ENCODE measurements at regions not wholly inside any gene's neighbourhood (a gene's known extent, or its start where the extent isn't known, plus 50 kb on each side); places are given as distances from the start of the nearest gene placed in this dataset.

DNA sequence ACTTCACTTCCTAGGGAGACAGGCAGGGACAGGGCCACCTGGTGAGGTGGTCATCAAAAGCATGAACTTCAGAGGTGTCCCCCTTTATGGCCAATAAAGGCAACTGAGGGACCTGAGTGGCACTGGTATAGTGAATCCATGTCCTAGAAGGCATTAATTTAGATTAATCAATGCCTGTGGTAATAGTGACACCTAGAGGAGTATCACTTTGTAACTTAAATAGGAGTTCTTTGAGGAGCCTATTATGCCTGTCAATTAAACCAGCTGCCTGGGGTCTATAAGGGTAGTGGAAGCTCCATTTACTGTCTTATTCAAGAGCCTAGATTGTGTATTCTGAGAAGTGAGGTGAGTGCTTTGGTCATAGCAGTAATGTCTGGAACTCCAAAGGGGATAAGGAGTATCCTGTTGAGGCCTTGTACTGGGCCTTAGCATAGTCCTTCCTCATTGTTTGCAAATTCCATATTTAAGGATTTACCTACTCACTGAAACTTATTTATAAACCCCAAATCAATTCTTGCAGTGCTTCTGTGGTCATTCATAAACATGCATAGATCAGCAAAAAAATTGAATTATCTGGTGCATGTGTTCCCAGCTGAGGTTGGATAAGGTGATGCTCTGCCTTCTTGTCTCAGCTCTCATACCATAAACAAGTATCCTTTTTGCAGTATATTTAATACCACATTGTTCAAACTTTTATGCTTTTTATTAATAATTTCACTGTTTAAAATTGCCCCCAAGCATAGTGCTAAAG, 213.8 kb upstream of the RADX start:
- no peaks in the 10 kb centered on the region for H3K27me3 ChIP-seq (ENCODE audit: insufficient read depth, low read length, poor library complexity, severe bottlenecking)
- H3K9ac ChIP-seq (ENCODE audit: low read depth, low read length, poor library complexity, severe bottlenecking): no peak overlapping the region
- H3K4me1 ChIP-seq (ENCODE audit: insufficient read depth, low read length, poor library complexity, severe bottlenecking): no peaks in the 10 kb centered on the region
- H3K9me2 ChIP-seq (replicated peaks; ENCODE audit: low read depth, low read length): no peaks in the 10 kb centered on the region
- H3F3A ChIP-seq (ENCODE audit: low read depth): no peaks in the 10 kb centered on the region
- H3K4me2 ChIP-seq (ENCODE audit: low read depth, low read length, poor library complexity, severe bottlenecking): no peak overlapping the region
- no peaks in the 10 kb centered on the region for H4K20me1 ChIP-seq (ENCODE audit: insufficient read depth, low read length, poor library complexity, severe bottlenecking)
- no peak for TF ChIP-seq EZH2phosphoT487 (IDR thresholded peaks at IDR 0.05; ENCODE audit: borderline replicate concordance)
- TF ChIP-seq, protein P1, sequence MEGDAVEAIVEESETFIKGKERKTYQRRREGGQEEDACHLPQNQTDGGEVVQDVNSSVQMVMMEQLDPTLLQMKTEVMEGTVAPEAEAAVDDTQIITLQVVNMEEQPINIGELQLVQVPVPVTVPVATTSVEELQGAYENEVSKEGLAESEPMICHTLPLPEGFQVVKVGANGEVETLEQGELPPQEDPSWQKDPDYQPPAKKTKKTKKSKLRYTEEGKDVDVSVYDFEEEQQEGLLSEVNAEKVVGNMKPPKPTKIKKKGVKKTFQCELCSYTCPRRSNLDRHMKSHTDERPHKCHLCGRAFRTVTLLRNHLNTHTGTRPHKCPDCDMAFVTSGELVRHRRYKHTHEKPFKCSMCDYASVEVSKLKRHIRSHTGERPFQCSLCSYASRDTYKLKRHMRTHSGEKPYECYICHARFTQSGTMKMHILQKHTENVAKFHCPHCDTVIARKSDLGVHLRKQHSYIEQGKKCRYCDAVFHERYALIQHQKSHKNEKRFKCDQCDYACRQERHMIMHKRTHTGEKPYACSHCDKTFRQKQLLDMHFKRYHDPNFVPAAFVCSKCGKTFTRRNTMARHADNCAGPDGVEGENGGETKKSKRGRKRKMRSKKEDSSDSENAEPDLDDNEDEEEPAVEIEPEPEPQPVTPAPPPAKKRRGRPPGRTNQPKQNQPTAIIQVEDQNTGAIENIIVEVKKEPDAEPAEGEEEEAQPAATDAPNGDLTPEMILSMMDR (conservative IDR thresholded peaks at IDR 0.05; ENCODE audit: low read length): peak; percentile 43
- H3K4me3 ChIP-seq (ENCODE audit: low read length, poor library complexity, severe bottlenecking): no peak overlapping the region
- no peaks in the 10 kb centered on the region for H3K79me2 ChIP-seq (ENCODE audit: insufficient read depth, low read length)
- H3K36me3 ChIP-seq (ENCODE audit: insufficient read depth, low read length): no peaks in the 10 kb centered on the region
- no peak overlapping the region for H2AFZ ChIP-seq (ENCODE audit: low read length)
- no peaks in the 10 kb centered on the region for H3K9me3 ChIP-seq (ENCODE audit: insufficient read depth, low read depth, low read length)

DNA sequence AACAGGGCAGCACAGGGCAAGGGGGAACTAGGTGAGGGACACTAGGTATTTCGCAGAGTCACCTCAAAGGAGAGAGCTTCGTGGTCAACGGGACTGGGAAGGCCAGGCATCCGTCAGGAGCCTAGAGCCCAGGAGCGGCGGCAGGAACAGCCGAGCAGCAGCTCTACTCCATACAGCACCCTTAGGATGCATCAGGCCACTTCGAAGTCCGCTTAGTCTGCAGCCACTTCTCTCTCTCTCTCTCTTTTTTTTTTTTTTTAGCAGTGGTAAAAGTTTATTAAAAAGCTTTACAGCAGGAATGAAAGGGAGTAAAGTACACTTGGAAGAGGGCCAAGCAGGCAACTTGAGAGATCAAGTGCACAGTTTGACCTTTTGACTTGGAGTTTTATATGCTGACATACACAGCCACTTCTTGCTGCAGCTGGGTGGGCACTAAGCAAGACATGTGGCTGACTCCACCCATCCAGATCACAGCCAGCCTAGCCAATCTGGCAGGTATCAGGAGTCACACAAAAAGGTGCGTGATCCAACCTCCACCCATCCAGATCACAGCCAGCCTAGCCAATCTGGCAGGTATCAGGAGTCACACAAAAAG, 209.7 kb upstream of the RADX start:
- TF ChIP-seq EZH2phosphoT487 (IDR thresholded peaks at IDR 0.05; ENCODE audit: borderline replicate concordance): no peak
- TF ChIP-seq, protein P1 (conservative IDR thresholded peaks at IDR 0.05; ENCODE audit: low read length): no peak
- no peak overlapping the region for H3K4me2 ChIP-seq (ENCODE audit: low read depth, low read length, poor library complexity, severe bottlenecking)
- no peaks in the 10 kb centered on the region for H3K27me3 ChIP-seq (ENCODE audit: insufficient read depth, low read length, poor library complexity, severe bottlenecking)
- no peaks in the 10 kb centered on the region for H3K36me3 ChIP-seq (ENCODE audit: insufficient read depth, low read length)
- no peaks in the 10 kb centered on the region for H4K20me1 ChIP-seq (ENCODE audit: insufficient read depth, low read length, poor library complexity, severe bottlenecking)
- no peaks in the 10 kb centered on the region for H3K9me2 ChIP-seq (replicated peaks; ENCODE audit: low read depth, low read length)
- H3K9me3 ChIP-seq (ENCODE audit: insufficient read depth, low read depth, low read length): no peaks in the 10 kb centered on the region
- H3K4me3 ChIP-seq (ENCODE audit: low read length, poor library complexity, severe bottlenecking): no peak overlapping the region
- H3F3A ChIP-seq (ENCODE audit: low read depth): no peaks in the 10 kb centered on the region
- no peaks in the 10 kb centered on the region for H3K79me2 ChIP-seq (ENCODE audit: insufficient read depth, low read length)
- no peaks in the 10 kb centered on the region for H3K4me1 ChIP-seq (ENCODE audit: insufficient read depth, low read length, poor library complexity, severe bottlenecking)
- no peak overlapping the region for H2AFZ ChIP-seq (ENCODE audit: low read length)
- H3K9ac ChIP-seq (ENCODE audit: low read depth, low read length, poor library complexity, severe bottlenecking): no peak overlapping the region

DNA sequence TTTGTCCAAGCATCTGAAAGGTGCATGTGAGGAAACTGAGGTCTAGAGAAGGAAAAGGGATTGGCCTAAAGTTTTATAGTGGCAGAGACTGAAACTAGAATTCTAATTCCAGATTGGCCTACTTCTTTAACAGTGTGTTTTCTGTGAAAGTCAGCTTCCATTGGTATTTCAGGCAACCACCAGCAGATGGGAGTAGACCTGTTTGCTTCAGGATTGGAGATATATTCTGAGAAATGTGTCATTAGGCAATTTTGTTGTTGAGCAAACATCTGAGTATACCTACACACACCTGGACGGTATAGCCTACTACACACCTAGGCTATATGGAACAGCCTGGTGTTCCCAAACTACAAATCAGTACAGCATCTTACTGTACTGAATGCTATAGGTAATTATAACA, 207.3 kb upstream of the RADX start:
- H3K36me3 ChIP-seq (ENCODE audit: insufficient read depth, low read length): no peaks in the 10 kb centered on the region
- H3K9me2 ChIP-seq (replicated peaks; ENCODE audit: low read depth, low read length): no peaks in the 10 kb centered on the region
- H3K9me3 ChIP-seq (ENCODE audit: insufficient read depth, low read depth, low read length): no peaks in the 10 kb centered on the region
- no peaks in the 10 kb centered on the region for H3K79me2 ChIP-seq (ENCODE audit: insufficient read depth, low read length)
- TF ChIP-seq EZH2phosphoT487 (IDR thresholded peaks at IDR 0.05; ENCODE audit: borderline replicate concordance): no peak
- TF ChIP-seq, protein P1 (conservative IDR thresholded peaks at IDR 0.05; ENCODE audit: low read length): peak; percentile 46
- no peak overlapping the region for H3K4me3 ChIP-seq (ENCODE audit: low read length, poor library complexity, severe bottlenecking)
- no peak overlapping the region for H3K4me2 ChIP-seq (ENCODE audit: low read depth, low read length, poor library complexity, severe bottlenecking)
- H2AFZ ChIP-seq (ENCODE audit: low read length): no peak overlapping the region
- H3F3A ChIP-seq (ENCODE audit: low read depth): no peaks in the 10 kb centered on the region
- no peaks in the 10 kb centered on the region for H3K27me3 ChIP-seq (ENCODE audit: insufficient read depth, low read length, poor library complexity, severe bottlenecking)
- H3K9ac ChIP-seq (ENCODE audit: low read depth, low read length, poor library complexity, severe bottlenecking): no peak overlapping the region
- no peaks in the 10 kb centered on the region for H4K20me1 ChIP-seq (ENCODE audit: insufficient read depth, low read length, poor library complexity, severe bottlenecking)
- no peaks in the 10 kb centered on the region for H3K4me1 ChIP-seq (ENCODE audit: insufficient read depth, low read length, poor library complexity, severe bottlenecking)

Measured in Loucy (cell line).